A549 (cell line): ENCODE measurements at regions not wholly inside any gene's neighbourhood (a gene's known extent, or its start where the extent isn't known, plus 50 kb on each side); places are given as distances from the start of the nearest gene placed in this dataset.

Experiments
- ATAC-seq, 2 experiments: fragments of 200-7000 bp in 1 of 2; fragments of >200 bp in 1 of 2; cut with Nextera tagmentation in 1 of 2; cut with Tn5 transposase in 1 of 2; 3 replicates each; pipeline versions ENCODE4 v1.8.0 to v1.9.1; 2018 to 2020; ENCODE audit warnings: mild to moderate bottlenecking in 1 of 2, moderate library complexity in 1 of 2
- CTCF ChIA-PET: fragments of 300-600 bp; sonication (Branson Sonifier 250); formaldehyde crosslinking; extraction: SDS; loops from one replicate; lab custom pipeline; 2021; ENCODE audit warnings: antibody characterized with exemption, inconsistent platforms; lab: Yijun Ruan, JAX
- POLR2A ChIA-PET: fragments of 350-600 bp; formaldehyde crosslinking; extraction: SDS; loops from one replicate; lab custom pipeline; 2021; ENCODE audit warnings: antibody characterized with exemption, inconsistent platforms; lab: Yijun Ruan, JAX
- DNase-seq, 2 experiments: peaks; one replicate each; pipeline versions ENCODE4 v3.0.0 to v3.0.0-alpha.2; 2011 to 2016; ENCODE audit warnings: low read depth in 1 of 2, low spot score in 1 of 2
- FAIRE-seq: peaks from 2 replicates; lab custom pipeline; 2011; peaks lifted over from hg19 to GRCh38; lab: Jason Lieb, UNC
- H3K27ac ChIP-seq, 2 experiments: fragments of >200 bp; sonication (Bioruptor Twin); formaldehyde crosslinking; 3 replicates each; pipeline ENCODE4 v1.5.1; 2016 to 2017
- H3K4me1 ChIP-seq: fragments of >200 bp; sonication (Bioruptor Twin); formaldehyde crosslinking; 3 replicates; pipeline ENCODE4 v1.6.1; 2016
- H3K4me2 ChIP-seq: fragments of >200 bp; sonication (Bioruptor Twin); formaldehyde crosslinking; 3 replicates; pipeline ENCODE4 v1.6.1; 2016
- H3K4me3 ChIP-seq: fragments of >200 bp; sonication (Bioruptor Twin); formaldehyde crosslinking; 3 replicates; pipeline ENCODE4 v1.5.1; 2016
- H3K9me3 ChIP-seq: fragments of >200 bp; sonication (Bioruptor Twin); formaldehyde crosslinking; 3 replicates; pipeline ENCODE4 v1.6.1; 2016
- BHLHE40 ChIP-seq: IDR thresholded peaks from 2 replicates; pipeline ENCODE4 v1.6.1; 2012; ENCODE audit warnings: low read depth, low read length, inconsistent platforms
- CBX2 ChIP-seq: fragments of 200-600 bp; sonication (generic); IDR thresholded peaks from 2 replicates; pipeline ENCODE4 v1.6.1; 2016; ENCODE audit warnings: low read depth, mild to moderate bottlenecking, borderline replicate concordance
- CEBPB ChIP-seq, 2 experiments: fragments of >200 bp in 1 of 2; sonication (Bioruptor Twin) in 1 of 2; formaldehyde crosslinking in 1 of 2; IDR thresholded peaks; 2 replicates each; pipeline ENCODE4 v1.6.1; 2012 to 2016
- CHD2 ChIP-seq: fragments of 150-350 bp; IDR thresholded peaks from 2 replicates; pipeline ENCODE4 v1.6.1; 2014; ENCODE audit warnings: low read length; ENCODE audit not compliant: partially characterized antibody
- EP300 ChIP-seq, 2 experiments: fragments of >200 bp; sonication (Bioruptor Twin); formaldehyde crosslinking; IDR thresholded peaks; 2 replicates in 1 of 2; 3 replicates in 1 of 2; pipeline ENCODE4 v1.6.1; 2016 to 2017
- ESRRA ChIP-seq: fragments of 150-350 bp; IDR thresholded peaks from 2 replicates; pipeline ENCODE4 v1.6.1; 2014; ENCODE audit warnings: mild to moderate bottlenecking, low read length, borderline replicate concordance
- FOSL2 ChIP-seq, 2 experiments: fragments of 450-650 bp in 1 of 2; fragments of >200 bp in 1 of 2; sonication (Bioruptor Twin) in 1 of 2; formaldehyde crosslinking; IDR thresholded peaks; 2 replicates each; pipeline versions ENCODE4 v1.5.0 to v1.6.1; 2016 to 2020; ENCODE audit warnings: mild to moderate bottlenecking in 1 of 2, moderate library complexity in 1 of 2
- HOXB13 ChIP-seq: fragments of 250-450 bp; sonication (Bioruptor Pico); IDR thresholded peaks from 2 replicates; pipeline ENCODE4 v1.5.0; 2020; ENCODE audit warnings: low read depth, mild to moderate bottlenecking, moderate library complexity
- KDM1A ChIP-seq: fragments of 200-600 bp; sonication (generic); IDR thresholded peaks from 2 replicates; pipeline ENCODE4 v1.6.1; 2016; ENCODE audit warnings: low read depth, mild to moderate bottlenecking
- KDM5A ChIP-seq: fragments of 200-600 bp; sonication (generic); IDR thresholded peaks from 2 replicates; pipeline ENCODE4 v1.6.1; 2016; ENCODE audit warnings: antibody characterized with exemption, mild to moderate bottlenecking
- NFE2L2 ChIP-seq: fragments of 150-350 bp; conservative IDR thresholded peaks from 2 replicates; pipeline ENCODE4 v1.6.1; 2014; ENCODE audit warnings: low read length
- NR3C1 ChIP-seq: fragments of >200 bp; sonication (Bioruptor Twin); formaldehyde crosslinking; IDR thresholded peaks from 3 replicates; pipeline ENCODE4 v1.6.1; 2017
- PHF8 ChIP-seq: fragments of 200-600 bp; sonication (generic); IDR thresholded peaks from 2 replicates; pipeline ENCODE4 v1.6.1; 2016; ENCODE audit warnings: low read depth, mild to moderate bottlenecking, antibody characterized with exemption, moderate library complexity, borderline replicate concordance
- RAD21 ChIP-seq, 2 experiments: fragments of >200 bp in 1 of 2; sonication (Bioruptor Twin) in 1 of 2; formaldehyde crosslinking in 1 of 2; IDR thresholded peaks in 1 of 2; conservative IDR thresholded peaks in 1 of 2; 2 replicates in 1 of 2; 3 replicates in 1 of 2; pipeline ENCODE4 v1.6.1; 2012 to 2018; ENCODE audit warnings: inconsistent platforms in 1 of 2
- RARB ChIP-seq: fragments of 250-450 bp; sonication (Bioruptor Pico); IDR thresholded peaks from 2 replicates; pipeline ENCODE4 v1.8.0; 2021; ENCODE audit warnings: mild to moderate bottlenecking, moderate library complexity
- RCOR1 ChIP-seq: fragments of 150-350 bp; IDR thresholded peaks from 2 replicates; pipeline ENCODE4 v1.6.1; 2014; ENCODE audit warnings: antibody characterized with exemption, low read length, low read depth
- RNF2 ChIP-seq: fragments of 200-600 bp; sonication (generic); IDR thresholded peaks from 2 replicates; pipeline ENCODE4 v1.6.1; 2016; ENCODE audit warnings: low read depth, mild to moderate bottlenecking, antibody characterized with exemption, moderate library complexity, borderline replicate concordance
- SMC3 ChIP-seq: fragments of >200 bp; sonication (Bioruptor Twin); formaldehyde crosslinking; IDR thresholded peaks from 3 replicates; pipeline ENCODE4 v1.6.1; 2018; ENCODE audit warnings: inconsistent platforms
- WGBS: methylation state at CpG from one replicate; pipeline ENCODE4 v1.1.6; 2017; ENCODE audit errors: missing lambda C conversion rate; 5-methylcytosine and 5-hydroxymethylcytosine counted together
- TF ChIP-seq, protein P1 (sequence below): fragments of 150-350 bp; IDR thresholded peaks from 2 replicates; pipeline ENCODE4 v1.6.1; 2014; ENCODE audit warnings: low read depth, mild to moderate bottlenecking, low read length
- TF ChIP-seq, protein P2 (sequence below): fragments of 200-600 bp; sonication (generic); IDR thresholded peaks from 2 replicates; pipeline ENCODE4 v1.6.1; 2016; ENCODE audit warnings: antibody characterized with exemption, mild to moderate bottlenecking, moderate library complexity
- TF ChIP-seq, protein P3 (sequence below): IDR thresholded peaks from 2 replicates; pipeline ENCODE4 v1.6.1; 2012
- TF ChIP-seq, protein P4 (sequence below): fragments of >200 bp; sonication (Bioruptor Twin); formaldehyde crosslinking; IDR thresholded peaks from 2 replicates; pipeline ENCODE4 v1.6.1; 2016
- TF ChIP-seq, protein P5 (sequence below): IDR thresholded peaks from 2 replicates; pipeline ENCODE4 v1.6.1; 2012; ENCODE audit warnings: low read depth, borderline replicate concordance
- TF ChIP-seq, protein P6 (sequence below): fragments of 250-450 bp; sonication (Bioruptor Pico); IDR thresholded peaks from 2 replicates; pipeline ENCODE4 v1.5.0; 2020; ENCODE audit warnings: low read depth, mild to moderate bottlenecking, moderate library complexity
- TF ChIP-seq, protein P7 (sequence below): fragments of >200 bp; sonication (Bioruptor Twin); formaldehyde crosslinking; IDR thresholded peaks from 3 replicates; pipeline ENCODE4 v1.6.1; 2016

DNA sequence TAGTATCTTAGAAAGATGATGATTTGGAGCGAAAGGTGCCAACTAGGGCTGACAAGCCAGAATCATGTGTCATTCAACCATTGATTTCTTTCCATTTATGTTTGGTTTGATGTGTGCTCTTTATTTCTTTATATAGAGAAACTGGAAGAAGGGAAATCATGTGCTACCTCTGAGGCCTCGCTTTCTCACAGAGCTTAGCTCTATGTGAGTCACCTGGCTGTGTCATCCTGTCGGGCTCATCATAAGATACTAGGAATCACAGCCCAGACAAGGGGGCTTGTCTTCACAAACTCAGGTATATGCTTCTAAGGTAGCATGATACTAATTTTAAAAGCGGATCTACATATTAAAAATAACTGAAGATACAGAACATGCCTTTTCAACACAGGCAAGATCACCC lies 81.7 kb upstream of the GPM6B start:
- DNase-seq (no peak), ATAC-seq (no peak)
- POLR2A ChIA-PET, result no interaction called here

DNA sequence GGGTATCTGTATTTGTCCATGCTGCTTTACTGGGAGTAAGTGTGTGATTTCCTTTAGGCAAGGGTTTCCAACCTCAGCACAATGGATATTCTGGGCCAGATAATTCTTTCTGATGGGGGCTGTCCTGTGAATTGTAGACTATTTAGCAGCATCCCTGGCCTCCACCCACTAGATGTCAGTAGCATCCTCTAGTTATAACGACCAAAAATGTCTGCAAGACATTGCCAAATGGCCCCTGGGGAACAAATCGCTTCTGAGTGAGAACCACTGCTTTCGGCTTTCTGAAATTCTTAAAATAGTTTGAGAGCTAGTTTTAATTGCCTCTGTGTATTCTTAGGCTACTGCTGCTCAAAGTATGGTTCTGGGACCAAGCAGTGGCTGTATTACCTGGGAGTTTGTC lies 81.2 kb upstream of the GPM6B start:
- H3K27ac ChIP-seq, result no peak overlapping the region
- no peak overlapping the region for H3K4me2 ChIP-seq
- no peak overlapping the region for H3K4me3 ChIP-seq
- ATAC-seq (no peak), FAIRE-seq (no peak), DNase-seq (peak in 1 of 2 experiments; percentile 2)
- TF ChIP-seq HOXB13 (CRISPR knock-in tag), result no peak
- TF ChIP-seq, protein P1, sequence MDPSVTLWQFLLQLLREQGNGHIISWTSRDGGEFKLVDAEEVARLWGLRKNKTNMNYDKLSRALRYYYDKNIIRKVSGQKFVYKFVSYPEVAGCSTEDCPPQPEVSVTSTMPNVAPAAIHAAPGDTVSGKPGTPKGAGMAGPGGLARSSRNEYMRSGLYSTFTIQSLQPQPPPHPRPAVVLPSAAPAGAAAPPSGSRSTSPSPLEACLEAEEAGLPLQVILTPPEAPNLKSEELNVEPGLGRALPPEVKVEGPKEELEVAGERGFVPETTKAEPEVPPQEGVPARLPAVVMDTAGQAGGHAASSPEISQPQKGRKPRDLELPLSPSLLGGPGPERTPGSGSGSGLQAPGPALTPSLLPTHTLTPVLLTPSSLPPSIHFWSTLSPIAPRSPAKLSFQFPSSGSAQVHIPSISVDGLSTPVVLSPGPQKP, result no peak
- TF ChIP-seq, protein P2, sequence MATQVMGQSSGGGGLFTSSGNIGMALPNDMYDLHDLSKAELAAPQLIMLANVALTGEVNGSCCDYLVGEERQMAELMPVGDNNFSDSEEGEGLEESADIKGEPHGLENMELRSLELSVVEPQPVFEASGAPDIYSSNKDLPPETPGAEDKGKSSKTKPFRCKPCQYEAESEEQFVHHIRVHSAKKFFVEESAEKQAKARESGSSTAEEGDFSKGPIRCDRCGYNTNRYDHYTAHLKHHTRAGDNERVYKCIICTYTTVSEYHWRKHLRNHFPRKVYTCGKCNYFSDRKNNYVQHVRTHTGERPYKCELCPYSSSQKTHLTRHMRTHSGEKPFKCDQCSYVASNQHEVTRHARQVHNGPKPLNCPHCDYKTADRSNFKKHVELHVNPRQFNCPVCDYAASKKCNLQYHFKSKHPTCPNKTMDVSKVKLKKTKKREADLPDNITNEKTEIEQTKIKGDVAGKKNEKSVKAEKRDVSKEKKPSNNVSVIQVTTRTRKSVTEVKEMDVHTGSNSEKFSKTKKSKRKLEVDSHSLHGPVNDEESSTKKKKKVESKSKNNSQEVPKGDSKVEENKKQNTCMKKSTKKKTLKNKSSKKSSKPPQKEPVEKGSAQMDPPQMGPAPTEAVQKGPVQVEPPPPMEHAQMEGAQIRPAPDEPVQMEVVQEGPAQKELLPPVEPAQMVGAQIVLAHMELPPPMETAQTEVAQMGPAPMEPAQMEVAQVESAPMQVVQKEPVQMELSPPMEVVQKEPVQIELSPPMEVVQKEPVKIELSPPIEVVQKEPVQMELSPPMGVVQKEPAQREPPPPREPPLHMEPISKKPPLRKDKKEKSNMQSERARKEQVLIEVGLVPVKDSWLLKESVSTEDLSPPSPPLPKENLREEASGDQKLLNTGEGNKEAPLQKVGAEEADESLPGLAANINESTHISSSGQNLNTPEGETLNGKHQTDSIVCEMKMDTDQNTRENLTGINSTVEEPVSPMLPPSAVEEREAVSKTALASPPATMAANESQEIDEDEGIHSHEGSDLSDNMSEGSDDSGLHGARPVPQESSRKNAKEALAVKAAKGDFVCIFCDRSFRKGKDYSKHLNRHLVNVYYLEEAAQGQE, result no peak
- no peak for TF ChIP-seq CHD2
- TF ChIP-seq, protein P3, sequence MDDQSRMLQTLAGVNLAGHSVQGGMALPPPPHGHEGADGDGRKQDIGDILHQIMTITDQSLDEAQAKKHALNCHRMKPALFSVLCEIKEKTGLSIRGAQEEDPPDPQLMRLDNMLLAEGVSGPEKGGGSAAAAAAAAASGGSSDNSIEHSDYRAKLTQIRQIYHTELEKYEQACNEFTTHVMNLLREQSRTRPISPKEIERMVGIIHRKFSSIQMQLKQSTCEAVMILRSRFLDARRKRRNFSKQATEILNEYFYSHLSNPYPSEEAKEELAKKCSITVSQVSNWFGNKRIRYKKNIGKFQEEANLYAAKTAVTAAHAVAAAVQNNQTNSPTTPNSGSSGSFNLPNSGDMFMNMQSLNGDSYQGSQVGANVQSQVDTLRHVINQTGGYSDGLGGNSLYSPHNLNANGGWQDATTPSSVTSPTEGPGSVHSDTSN, result no peak
- TF ChIP-seq RARB, result no peak
- TF ChIP-seq PHF8, result no peak
- no peak for TF ChIP-seq NR3C1
- no peak for TF ChIP-seq RCOR1
- no peak for TF ChIP-seq NFE2L2
- TF ChIP-seq, protein P4, sequence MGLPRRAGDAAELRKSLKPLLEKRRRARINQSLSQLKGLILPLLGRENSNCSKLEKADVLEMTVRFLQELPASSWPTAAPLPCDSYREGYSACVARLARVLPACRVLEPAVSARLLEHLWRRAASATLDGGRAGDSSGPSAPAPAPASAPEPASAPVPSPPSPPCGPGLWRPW, result no peak
- TF ChIP-seq, protein P5, sequence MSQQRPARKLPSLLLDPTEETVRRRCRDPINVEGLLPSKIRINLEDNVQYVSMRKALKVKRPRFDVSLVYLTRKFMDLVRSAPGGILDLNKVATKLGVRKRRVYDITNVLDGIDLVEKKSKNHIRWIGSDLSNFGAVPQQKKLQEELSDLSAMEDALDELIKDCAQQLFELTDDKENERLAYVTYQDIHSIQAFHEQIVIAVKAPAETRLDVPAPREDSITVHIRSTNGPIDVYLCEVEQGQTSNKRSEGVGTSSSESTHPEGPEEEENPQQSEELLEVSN, result no peak
- TF ChIP-seq CBX2, result no peak
- TF ChIP-seq KDM5A, result no peak
- WGBS, result 56% methylated on average over 3 of the region's 3 CpGs
- no peaks in the 10 kb centered on the region for H3K9me3 ChIP-seq
- ChIA-PET CTCF (interaction anchor here (1.4 kb wide), 1 partner anchor 14 kb away, joined by 3 read pairs; no protein-coding TSS in a partner anchor), POLR2A (no interaction called here)
- no peaks in the 10 kb centered on the region for H3K4me1 ChIP-seq

More for the DNA sequence above, 81.7 kb upstream of the GPM6B start:
- Histone ChIP-seq H3K9me3 (no peaks in the 10 kb centered on the region), H3K4me3 (no peak overlapping the region), H3K4me1 (no peaks in the 10 kb centered on the region), H3K4me2 (no peak overlapping the region), H3K27ac (no peak overlapping the region)
- no peak for FAIRE-seq
- TF ChIP-seq ESRRA, result no peak
- no peak for TF ChIP-seq BHLHE40
- no peak for TF ChIP-seq SMC3
- TF ChIP-seq FOSL2 (IDR thresholded peaks at IDR 0.05), result no peak
- TF ChIP-seq FOSL2 (CRISPR knock-in tag; IDR thresholded peaks at IDR 0.05), result no peak
- TF ChIP-seq CEBPB (IDR thresholded peaks at IDR 0.05), result no peak
- TF ChIP-seq RAD21 (conservative IDR thresholded peaks at IDR 0.05 in 1 of 2, IDR thresholded peaks at IDR 0.05 in 1 of 2), result no peak
- no peak for TF ChIP-seq RNF2
- no peak for TF ChIP-seq PHF8
- no peak for TF ChIP-seq KDM1A
- TF ChIP-seq EP300 (IDR thresholded peaks at IDR 0.05), result no peak
- TF ChIP-seq NR3C1, result no peak
- no peak for TF ChIP-seq RARB
- TF ChIP-seq, protein P6, sequence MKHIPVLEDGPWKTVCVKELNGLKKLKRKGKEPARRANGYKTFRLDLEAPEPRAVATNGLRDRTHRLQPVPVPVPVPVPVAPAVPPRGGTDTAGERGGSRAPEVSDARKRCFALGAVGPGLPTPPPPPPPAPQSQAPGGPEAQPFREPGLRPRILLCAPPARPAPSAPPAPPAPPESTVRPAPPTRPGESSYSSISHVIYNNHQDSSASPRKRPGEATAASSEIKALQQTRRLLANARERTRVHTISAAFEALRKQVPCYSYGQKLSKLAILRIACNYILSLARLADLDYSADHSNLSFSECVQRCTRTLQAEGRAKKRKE (CRISPR knock-in tag), result no peak
- TF ChIP-seq, protein P7, sequence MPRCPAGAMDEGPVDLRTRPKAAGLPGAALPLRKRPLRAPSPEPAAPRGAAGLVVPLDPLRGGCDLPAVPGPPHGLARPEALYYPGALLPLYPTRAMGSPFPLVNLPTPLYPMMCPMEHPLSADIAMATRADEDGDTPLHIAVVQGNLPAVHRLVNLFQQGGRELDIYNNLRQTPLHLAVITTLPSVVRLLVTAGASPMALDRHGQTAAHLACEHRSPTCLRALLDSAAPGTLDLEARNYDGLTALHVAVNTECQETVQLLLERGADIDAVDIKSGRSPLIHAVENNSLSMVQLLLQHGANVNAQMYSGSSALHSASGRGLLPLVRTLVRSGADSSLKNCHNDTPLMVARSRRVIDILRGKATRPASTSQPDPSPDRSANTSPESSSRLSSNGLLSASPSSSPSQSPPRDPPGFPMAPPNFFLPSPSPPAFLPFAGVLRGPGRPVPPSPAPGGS, result no peak
- TF ChIP-seq, protein P1, result no peak
- CTCF ChIA-PET, result no interaction called here
- 48% methylated on average over 4 of the region's 4 CpGs for WGBS
